Hematopoietic multipotent progenitor cell (in vitro differentiated cells): ENCODE measurements at regions not wholly inside any gene's neighbourhood (a gene's known extent, or its start where the extent isn't known, plus 50 kb on each side); places are given as distances from the start of the nearest gene placed in this dataset.
"Not testable (repeated sequence)": the region's sequence is repeated elsewhere in the genome, so short reads cannot be mapped to it uniquely, and the experiment has no call there.

Experiments
- DNase-seq, 3 donors: peaks; one replicate each; pipeline ENCODE4 v3.0.0-alpha.2; 2011 to 2015; ENCODE audit warnings: low read depth in 2 of 3, low spot score in 2 of 3

GRCh38 chr20:60160451-60161145 is 202.4 kb downstream of the CDH26 start:
- no peak for DNase-seq

DNA sequence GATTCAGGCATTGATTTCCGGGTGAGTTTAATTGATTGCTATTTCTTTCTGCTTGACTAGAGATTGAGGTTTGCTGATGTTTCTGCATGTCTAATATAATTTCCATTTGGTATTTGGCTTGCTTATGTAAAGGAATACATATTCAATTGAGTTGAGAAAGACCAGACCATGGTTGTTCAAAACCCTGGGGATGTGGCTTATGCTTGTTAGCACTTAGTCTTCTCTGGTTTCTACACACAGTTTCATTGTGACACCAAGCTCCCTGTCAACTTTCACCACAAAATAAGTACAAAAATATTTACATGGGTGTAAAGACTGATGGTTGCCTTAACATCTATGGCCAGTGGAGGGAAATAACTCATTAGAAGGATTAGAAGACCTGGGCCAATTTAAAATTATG is 209.6 kb downstream of the CDH26 start:
- no peak for DNase-seq

DNA sequence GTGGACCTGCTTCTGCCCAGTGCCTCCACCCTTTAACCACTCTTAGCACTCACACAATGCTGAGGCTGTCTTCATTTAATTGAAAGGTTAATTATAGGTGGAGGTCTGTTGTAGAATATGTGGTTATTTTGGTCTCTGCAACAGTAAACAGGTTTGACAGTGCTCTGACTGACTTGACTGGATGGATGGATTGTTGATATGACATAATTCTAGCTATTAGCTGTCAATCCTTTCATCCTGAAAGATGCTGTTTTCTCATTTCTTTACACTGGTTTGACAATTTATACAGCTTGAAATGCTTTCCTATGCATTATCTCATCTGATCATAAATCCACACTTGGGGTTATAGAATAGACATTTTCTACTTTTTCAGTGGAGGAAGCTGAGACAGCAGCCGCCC is 210.7 kb downstream of the CDH26 start:
- no peak for DNase-seq

DNA sequence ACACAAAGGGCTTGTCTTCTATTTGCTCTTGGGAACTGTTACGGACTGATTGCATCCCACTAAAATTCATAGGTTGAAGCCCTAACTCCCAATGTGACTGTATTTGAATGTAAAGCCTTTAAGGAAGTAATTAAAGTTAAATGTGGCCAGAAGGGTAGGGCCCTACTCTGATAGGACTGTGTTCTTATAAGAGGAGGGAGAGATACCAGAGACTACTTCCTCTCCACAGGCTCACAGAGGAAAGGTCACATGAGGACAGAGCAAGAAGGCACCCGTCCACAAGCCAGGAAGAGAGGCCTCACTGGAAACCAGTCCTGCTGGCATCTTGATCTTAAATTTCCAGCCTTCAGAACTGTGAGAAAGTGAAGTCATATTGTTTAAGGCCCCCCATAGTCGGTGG is 211.9 kb downstream of the CDH26 start:
- no peak for DNase-seq

DNA sequence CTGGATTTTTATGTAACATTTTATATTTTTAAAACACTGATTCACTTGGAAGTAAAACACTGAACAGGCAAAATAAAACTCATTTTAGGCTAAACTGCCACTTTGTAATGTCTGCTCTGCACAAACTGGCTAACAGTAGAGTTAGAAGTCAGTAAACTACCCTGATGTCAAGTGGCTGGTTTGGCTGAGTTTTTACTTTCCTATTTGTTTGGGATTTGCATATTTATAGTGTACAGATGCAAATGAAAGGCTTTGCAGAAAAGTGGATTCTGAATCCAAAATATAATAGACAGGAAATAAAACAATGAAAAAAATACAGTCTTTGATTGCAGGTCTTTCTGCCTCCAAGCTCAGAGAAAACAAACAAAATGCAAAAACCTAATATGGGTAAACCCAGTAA is 213.1 kb downstream of the CDH26 start:
- no peak for DNase-seq

GRCh38 chr20:60171738-60172137 is 213.5 kb downstream of the CDH26 start:
- DNase-seq, result no peak

- DNase-seq, result no peak
Measured at GRCh38 chr20:60172346-60172984, 214.2 kb downstream of the CDH26 start.

- DNase-seq, result no peak
Measured at GRCh38 chr20:60177080-60177479, 218.9 kb downstream of the CDH26 start.

- no peak for DNase-seq
Measured at GRCh38 chr20:60180986-60181385, 222.8 kb downstream of the CDH26 start.

DNA sequence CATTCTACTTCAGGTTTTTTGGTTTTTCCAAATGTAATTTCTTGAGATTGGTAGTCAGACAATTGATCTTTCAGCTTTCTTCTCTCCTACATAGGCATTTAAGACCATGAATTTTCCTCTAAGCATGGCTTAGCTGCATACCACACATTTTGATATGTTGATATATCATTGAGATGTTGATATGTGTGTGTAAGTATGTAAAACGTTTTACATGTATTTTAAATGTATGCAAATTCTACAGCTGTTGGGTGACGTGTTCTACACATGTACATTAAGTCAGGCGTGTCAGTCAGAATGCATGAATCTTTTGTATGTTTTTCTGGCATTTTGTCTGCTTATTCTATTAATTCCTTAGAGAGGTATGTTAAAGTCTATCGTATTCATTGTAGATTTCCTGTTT is 228.2 kb downstream of the CDH26 start:
- no peak for DNase-seq

GRCh38 chr20:60187683-60188082 is 229.5 kb downstream of the CDH26 start:
- no peak for DNase-seq

DNA sequence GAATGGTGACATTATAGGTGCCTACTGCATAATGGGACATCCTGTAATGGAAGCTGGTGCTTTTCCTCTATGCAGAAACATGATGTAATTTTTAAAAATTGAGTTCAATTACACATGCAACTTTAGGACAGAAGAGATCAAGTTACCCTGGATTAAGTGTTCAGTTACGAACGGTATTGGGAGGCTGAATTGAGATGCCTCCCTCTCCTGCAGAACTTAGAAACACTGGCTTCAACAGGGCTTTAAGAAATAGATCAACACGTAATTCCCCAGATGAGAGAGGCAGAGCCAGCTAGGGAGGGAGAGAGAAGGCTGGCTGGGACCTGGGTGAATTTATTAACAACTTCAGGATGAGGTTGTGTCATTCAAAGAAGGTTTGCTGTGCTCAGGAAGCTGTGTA is 232.8 kb downstream of the CDH26 start:
- no peak for DNase-seq

DNA sequence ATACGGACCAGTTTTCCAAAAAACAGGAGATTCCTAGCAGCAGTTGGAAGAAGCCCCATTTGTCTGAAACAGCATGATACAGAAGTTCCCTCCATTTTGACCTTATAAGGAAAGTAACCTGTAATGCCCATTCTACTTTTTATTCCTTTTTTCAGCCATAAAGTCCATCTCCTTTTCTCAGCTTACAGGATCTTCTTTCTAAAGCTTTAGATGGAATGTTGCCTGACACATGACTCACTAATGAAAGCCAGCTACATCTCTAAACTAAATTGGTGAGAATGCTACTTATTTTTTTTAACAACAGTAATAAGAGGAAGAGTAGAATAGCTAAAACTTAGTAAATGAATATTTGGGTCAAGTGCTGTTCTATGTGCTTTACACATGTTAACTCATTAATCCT is 234.1 kb downstream of the CDH26 start:
- no peak for DNase-seq

- not testable (repeated sequence) for DNase-seq
Measured at GRCh38 chr20:60199132-60199531, 240.9 kb downstream of the CDH26 start.

GRCh38 chr20:60199866-60200265 is 241.6 kb downstream of the CDH26 start:
- no peak for DNase-seq

- DNase-seq, result no peak
Measured at GRCh38 chr20:60200305-60200918, 242.2 kb downstream of the CDH26 start.

DNA sequence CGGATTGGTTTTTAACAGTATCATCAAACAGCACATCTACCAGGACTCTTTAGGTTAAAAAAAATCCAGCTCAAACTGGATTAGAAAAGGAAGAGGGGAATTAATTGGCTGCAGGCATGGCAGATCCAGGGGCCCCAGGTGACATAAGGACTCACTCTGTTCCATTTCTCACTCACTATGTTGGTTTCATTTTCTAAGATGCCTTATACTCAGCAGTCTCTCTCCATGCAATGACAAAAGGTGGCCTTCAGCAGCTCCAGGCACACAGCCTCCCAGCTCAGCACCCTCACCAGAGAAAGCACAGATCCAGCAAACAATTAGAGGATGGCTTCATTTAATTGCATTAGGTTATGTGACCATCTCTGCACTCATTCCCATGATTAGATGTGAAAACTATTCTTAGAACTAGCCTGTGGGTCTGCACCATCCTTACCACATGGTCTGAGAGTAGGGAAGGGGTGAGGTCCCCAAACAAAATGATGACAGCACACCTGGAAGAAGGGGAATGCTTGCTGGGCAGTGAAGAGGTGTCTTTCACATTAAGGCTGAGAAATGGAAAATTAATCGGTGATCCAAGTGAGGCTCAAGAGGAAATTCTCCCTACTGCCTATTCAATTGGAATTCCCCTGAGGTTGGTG is 243.1 kb downstream of the CDH26 start:
- DNase-seq, result no peak

DNA sequence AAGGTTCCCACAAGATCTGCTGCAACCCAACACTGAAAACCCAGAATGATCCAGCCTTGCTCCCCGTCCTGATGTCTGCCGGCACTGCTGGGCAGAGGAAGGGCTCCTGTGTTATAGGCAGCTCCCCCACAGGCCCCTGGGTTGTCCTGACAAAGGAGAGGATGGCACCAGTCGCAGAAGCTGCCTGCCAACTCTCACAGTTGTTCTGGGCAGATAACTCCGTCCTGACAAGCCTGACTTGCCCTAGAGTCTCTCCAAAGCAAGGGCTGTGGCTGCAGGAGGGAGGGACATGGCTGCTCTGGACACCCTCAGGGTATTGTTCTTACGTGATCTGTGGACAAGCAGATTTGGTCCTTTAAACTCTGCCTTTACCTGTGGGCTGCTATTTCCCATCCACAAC is 243.8 kb downstream of the CDH26 start:
- no peak for DNase-seq

- DNase-seq, result no peak
Measured at GRCh38 chr20:60203451-60203850, 245.2 kb downstream of the CDH26 start.

DNA sequence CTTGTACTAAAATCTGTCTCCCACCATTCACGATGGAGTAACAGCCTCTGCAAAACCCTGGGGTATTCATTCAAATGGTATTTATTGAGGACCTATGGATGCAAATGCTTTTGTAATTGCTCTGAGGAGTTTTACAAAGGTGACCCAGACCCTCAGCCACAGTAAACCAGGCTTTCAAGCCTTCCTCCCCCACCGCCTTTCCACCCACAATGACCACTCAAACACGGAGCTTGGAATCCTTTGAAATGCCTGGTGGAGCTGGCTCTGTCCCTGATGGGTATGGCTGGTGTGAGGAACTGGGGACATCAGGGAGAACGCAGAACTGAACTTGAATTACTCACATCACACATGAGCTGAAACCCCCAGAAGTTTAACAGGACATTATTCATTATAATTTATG is 246.4 kb downstream of the CDH26 start:
- no peak for DNase-seq

- peak in 2 of 3 donors; percentile 46 to 67 for DNase-seq
Measured at GRCh38 chr20:60206259-60206658, 248.0 kb downstream of the CDH26 start.

DNA sequence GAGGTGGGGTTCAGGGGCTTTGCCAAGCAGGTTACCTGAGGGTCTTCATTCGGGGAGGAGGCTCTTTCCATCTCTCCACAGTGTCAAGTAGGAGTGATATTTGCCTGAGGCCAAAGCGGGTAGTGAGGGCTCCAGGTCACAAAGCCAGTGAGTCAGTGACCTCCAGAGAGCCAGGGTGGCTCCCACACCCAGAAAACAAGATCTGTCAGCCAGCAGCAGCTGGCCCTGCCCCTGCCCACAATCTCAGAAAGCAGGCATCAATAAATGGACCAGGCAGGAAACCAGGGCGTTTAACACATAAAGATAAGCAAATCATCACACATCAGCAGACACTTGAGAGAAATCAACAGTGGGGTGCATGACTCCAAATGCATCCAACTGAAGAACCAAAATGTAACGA is 250.8 kb downstream of the CDH26 start:
- peak in 2 of 3 donors; percentile 84 to 93 for DNase-seq
